Left ventricle myocardium inferior (tissue), 1 donor: ENCODE measurements at regions not wholly inside any gene's neighbourhood (a gene's known extent, or its start where the extent isn't known, plus 50 kb on each side); places are given as distances from the start of the nearest gene placed in this dataset.

Experiments used
- DNase-seq: peaks from one replicate; pipeline ENCODE4 v3.0.0-alpha.2; 2020
- H3K27ac ChIP-seq: fragments of 200-600 bp; replicated peaks from 2 replicates; pipeline ENCODE4 v1.8.0; 2021
- H3K27me3 ChIP-seq: fragments of 200-600 bp; 2 replicates; pipeline ENCODE4 v1.8.0; 2021; ENCODE audit warnings: low read depth
- H3K36me3 ChIP-seq: fragments of 200-600 bp; 2 replicates; pipeline ENCODE4 v1.8.0; 2021
- H3K4me1 ChIP-seq: fragments of 200-600 bp; 2 replicates; pipeline ENCODE4 v1.8.0; 2021
- H3K4me3 ChIP-seq: fragments of 200-600 bp; 2 replicates; pipeline ENCODE4 v1.8.0; 2021; ENCODE audit warnings: mild to moderate bottlenecking, moderate library complexity
- H3K9me3 ChIP-seq: fragments of 200-600 bp; replicated peaks from 2 replicates; pipeline ENCODE4 v1.8.0; 2021
- intact Hi-C: fragments of 100-400 bp; cut with micrococcal nuclease; formaldehyde crosslinking; loops from one replicate; pipeline ENCODE4 v1.11.0; 2022
- TF ChIP-seq, protein P1 (sequence below): fragments of 200-600 bp; IDR thresholded peaks from 2 replicates; pipeline ENCODE4 v1.8.0; 2021; ENCODE audit warnings: antibody characterized with exemption, mild to moderate bottlenecking, borderline replicate concordance
- donor health status: DM: no; HTN: yes; CAD: no; lungs with severe emphysema.

DNA sequence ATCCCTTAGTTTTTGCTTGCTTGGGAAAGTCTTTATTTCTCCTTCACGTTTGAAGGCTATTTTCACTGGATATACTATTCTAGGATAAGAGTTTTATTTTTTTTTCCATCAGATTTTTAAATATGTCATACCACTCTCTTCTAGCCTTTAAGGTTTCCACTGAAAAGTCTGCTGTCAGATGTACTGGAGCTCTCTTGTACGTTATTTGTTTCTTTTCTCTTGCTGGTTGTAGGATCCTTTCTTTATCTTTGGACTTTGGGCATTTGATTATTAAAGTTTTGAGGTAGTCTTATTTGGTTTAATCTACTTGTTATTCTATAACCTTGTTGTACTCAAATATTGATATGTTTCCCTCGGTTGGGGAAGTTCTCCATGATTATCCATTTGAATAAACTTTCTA lies 848.4 kb upstream of the COX7C start:
- Histone ChIP-seq H3K4me3 (no peak overlapping the region), H3K27ac (no peak overlapping the region), H3K27me3 (no peaks in the 10 kb centered on the region), H3K4me1 (no peaks in the 10 kb centered on the region), H3K36me3 (no peaks in the 10 kb centered on the region), H3K9me3 (peaks cover 40% of the 10 kb centered on the region)
- intact Hi-C loops = no loop called here
- TF ChIP-seq, protein P1, sequence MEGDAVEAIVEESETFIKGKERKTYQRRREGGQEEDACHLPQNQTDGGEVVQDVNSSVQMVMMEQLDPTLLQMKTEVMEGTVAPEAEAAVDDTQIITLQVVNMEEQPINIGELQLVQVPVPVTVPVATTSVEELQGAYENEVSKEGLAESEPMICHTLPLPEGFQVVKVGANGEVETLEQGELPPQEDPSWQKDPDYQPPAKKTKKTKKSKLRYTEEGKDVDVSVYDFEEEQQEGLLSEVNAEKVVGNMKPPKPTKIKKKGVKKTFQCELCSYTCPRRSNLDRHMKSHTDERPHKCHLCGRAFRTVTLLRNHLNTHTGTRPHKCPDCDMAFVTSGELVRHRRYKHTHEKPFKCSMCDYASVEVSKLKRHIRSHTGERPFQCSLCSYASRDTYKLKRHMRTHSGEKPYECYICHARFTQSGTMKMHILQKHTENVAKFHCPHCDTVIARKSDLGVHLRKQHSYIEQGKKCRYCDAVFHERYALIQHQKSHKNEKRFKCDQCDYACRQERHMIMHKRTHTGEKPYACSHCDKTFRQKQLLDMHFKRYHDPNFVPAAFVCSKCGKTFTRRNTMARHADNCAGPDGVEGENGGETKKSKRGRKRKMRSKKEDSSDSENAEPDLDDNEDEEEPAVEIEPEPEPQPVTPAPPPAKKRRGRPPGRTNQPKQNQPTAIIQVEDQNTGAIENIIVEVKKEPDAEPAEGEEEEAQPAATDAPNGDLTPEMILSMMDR = no peak
- no peak for DNase-seq

DNA sequence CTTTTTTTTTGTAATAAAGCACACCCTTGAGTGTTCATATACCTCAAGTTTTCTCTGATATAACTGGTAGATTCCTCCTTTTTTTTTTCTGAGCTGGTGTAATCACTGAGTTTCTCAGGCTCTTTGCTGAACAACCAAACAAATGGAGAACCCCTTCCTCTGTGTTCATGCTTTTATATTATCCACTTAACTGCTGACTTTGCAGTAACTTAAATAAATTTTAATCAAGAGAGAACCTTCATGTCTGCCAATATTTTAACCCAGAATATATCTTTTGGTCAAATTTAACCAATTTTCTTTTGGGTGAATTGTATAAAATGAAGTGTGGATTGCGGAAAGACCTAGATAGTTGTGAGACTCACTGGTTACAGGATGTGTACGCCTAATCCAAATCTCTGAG lies 833.0 kb upstream of the COX7C start:
- TF ChIP-seq, protein P1 = no peak
- Histone ChIP-seq H3K4me3 (no peak overlapping the region), H3K27me3 (no peaks in the 10 kb centered on the region), H3K27ac (no peak overlapping the region), H3K9me3 (peaks cover 10% of the 10 kb centered on the region), H3K4me1 (no peaks in the 10 kb centered on the region), H3K36me3 (no peaks in the 10 kb centered on the region)
- intact Hi-C loops = no loop called here
- no peak for DNase-seq

DNA sequence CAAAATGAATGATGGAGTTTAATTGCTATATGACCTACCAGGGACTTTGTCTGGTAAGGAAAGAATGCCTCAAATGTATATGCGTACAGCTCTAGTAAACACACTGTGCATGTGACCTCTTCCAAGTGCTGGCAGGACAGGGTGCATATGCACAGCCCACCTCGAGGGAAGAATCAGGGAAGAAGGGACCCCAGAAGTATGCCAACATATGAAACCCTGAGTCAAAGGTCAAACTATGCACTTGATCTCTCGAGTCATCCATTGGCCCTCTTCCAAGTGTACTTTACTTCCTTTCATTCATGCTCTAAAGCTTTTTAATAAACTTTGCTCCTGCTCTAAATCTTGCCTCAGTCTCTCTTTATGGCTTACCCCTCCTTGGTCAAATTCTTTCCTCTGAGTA lies 804.6 kb upstream of the COX7C start:
- Histone ChIP-seq H3K36me3 (no peaks in the 10 kb centered on the region), H3K27ac (no peak overlapping the region), H3K4me3 (no peak overlapping the region), H3K4me1 (no peaks in the 10 kb centered on the region), H3K9me3 (peaks cover 3% of the 10 kb centered on the region), H3K27me3 (no peaks in the 10 kb centered on the region)
- TF ChIP-seq, protein P1 = no peak
- DNase-seq = no peak
- intact Hi-C loops = no loop called here

DNA sequence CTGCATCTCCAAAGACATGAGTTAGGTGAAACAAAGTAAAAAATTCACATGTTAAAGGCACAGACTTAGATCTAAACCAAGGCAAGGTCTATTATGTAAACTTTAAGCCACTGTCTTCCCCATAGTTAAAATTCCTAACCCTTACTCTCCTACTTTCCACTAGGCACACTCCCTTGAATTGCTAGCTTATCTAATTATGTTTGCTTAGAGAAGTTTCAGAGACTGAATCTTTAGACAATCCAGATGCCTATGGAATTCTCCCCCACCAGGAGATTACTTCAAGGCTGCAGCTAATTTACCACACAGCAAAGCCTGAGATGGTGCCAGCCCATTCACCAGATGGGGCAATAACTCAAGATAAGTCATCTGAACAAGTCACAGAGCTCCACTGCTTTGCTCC lies 803.1 kb upstream of the COX7C start:
- Histone ChIP-seq H3K36me3 (no peaks in the 10 kb centered on the region), H3K9me3 (peaks cover 3% of the 10 kb centered on the region), H3K27me3 (no peaks in the 10 kb centered on the region), H3K4me3 (no peak overlapping the region), H3K27ac (no peak overlapping the region), H3K4me1 (no peaks in the 10 kb centered on the region)
- intact Hi-C loops = no loop called here
- no peak for DNase-seq
- TF ChIP-seq, protein P1 = no peak

DNA sequence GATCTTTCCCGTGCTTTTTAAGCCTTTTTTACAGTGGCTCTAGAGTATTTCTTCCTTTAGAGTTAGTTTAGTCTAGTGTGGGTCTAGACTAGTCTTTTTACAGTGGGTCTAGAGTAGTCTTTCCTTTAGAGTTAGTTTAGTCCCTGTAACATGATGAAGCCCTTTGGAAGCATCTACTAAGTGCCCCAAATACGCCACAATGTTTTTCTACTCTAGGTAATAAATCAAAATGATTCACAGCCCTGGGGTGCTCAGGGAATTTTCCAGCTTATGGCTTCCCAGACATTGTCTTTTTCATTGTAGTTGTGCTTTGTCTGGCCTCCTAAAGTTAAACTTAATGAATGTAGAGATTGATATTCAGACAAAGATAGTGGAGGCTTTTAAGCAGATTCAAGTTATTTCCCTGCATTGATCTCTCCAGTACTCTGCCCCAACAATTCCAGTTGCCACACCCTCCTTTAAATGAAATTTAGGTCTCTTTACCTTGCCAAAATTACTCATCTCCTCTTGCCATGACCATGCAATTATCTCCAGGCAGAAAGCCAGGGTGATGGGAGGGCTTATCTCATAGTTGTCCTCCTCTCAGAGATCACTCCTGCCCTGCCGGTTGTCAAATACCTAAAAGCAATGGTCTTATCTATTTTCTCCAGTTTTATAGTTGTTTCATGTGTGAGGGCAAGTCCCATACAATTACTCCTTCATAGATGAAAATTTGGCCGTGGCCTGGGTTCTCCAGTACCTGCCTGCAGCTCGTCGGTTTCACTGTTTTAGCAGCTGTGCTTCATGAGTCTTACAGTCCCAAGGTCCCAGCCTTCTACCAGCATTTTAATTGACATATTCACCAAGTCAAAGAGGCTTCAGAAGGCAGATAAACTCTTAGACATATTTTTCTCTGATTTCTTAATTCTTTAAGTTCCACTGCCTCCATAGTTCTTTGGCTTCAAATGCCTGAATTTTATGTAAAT lies 794.0 kb upstream of the COX7C start:
- Histone ChIP-seq H3K36me3 (no peaks in the 10 kb centered on the region), H3K27ac (no peak overlapping the region), H3K4me1 (no peaks in the 10 kb centered on the region), H3K27me3 (no peaks in the 10 kb centered on the region), H3K4me3 (no peak overlapping the region), H3K9me3 (no peaks in the 10 kb centered on the region)
- TF ChIP-seq, protein P1 = no peak
- no peak for DNase-seq
- intact Hi-C loops = no loop called here
